HG02870 (cell line): ENCODE measurements at regions not wholly inside any gene's neighbourhood (a gene's known extent, or its start where the extent isn't known, plus 50 kb on each side); places are given as distances from the start of the nearest gene placed in this dataset.
"Not testable (repeated sequence)": the region's sequence is repeated elsewhere in the genome, so short reads cannot be mapped to it uniquely, and the experiment has no call there.

Experiments
- ATAC-seq: cut with Tn5 transposase; IDR thresholded peaks from one replicate; pipeline ENCODE4 v1.9.1; 2021; ENCODE audit warnings: mild to moderate bottlenecking, moderate library complexity; ENCODE audit not compliant: unreplicated experiment

- no peak for ATAC-seq
Observed at GRCh38 chr21:15306271-15306670, 241.5 kb upstream of the NRIP1 start.

DNA sequence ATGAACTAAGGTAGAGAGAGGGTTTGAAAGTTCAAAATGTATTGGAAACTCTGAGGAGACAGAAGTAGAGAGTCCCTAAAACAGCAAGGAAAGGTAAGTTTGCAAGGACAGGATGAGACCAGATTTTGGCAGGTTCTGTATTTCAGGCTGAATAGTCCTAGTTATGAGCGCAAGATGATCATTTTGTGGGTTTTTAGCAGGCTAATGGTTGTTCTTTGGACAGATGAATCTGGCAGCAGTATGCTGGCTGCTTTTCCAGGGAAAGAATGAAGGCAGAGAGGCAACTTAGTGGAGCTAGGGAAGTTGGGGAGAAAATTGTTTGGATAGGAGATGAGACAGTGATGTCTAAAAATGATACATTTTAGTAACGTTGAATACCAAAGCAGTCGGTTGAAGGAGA is 243.5 kb upstream of the NRIP1 start:
- no peak for ATAC-seq

GRCh38 chr21:15309022-15309590 is 244.3 kb upstream of the NRIP1 start:
- ATAC-seq: no peak

DNA sequence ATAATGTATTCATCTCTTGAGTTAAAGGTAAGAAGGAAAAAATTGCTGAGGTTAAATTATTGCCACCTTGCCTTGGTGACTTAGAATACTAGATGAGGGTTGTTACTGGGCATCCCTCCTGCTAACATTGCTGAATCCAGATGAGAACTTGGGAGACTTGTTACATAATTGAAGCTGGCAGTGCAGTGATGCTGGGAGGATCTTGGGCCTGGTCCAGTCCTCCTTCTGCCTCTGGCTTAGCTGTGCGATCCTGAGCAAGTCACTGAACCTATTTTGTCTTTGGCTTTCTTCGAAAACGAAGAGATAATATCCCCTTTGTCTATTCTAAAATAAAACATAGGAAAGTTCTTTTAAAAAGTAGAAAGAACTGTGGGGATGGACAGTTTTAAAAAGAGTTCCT is 244.9 kb upstream of the NRIP1 start:
- no peak for ATAC-seq

GRCh38 chr21:15311510-15311909 is 246.7 kb upstream of the NRIP1 start:
- ATAC-seq: no peak

DNA sequence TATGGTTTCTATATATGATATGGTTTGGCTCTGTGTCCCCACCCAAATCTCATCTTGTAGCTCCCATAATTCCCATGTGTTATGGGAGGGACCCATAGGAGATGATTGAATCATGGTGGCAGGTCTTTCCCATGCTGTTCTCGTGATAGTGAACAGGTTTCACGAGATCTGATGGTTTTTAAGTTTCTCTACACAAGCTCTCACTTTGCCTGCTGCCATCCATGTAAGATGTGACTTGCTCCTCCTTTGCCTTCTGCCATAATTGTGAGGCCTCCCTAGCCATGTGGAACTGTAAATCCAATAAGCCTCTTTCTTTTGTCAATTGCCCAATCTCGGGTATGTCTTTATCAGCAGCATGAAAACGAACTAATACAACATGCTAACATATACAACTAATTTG is 252.2 kb upstream of the NRIP1 start:
- ATAC-seq: not testable (repeated sequence)

- no peak for ATAC-seq
Observed at GRCh38 chr21:15319727-15320126, 254.9 kb upstream of the NRIP1 start.

DNA sequence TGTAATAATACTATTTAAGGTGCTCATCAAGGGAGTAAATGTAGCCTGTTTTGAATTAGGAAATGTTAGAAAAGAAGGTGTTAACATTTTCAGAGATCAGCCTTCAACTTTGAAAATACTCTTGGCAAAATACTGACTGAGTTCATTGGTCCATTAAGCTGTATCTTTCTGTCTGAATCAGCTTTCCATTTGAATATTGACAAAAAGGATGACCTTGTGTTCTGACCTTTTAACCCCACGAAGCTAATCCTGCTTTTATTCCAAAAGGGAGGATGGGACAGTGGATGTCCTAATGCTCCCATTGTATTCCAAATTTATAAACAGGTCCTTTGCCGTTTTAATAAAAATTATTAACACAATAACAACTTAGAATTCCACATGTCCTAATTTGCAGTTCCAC is 259.7 kb upstream of the NRIP1 start:
- ATAC-seq: no peak

DNA sequence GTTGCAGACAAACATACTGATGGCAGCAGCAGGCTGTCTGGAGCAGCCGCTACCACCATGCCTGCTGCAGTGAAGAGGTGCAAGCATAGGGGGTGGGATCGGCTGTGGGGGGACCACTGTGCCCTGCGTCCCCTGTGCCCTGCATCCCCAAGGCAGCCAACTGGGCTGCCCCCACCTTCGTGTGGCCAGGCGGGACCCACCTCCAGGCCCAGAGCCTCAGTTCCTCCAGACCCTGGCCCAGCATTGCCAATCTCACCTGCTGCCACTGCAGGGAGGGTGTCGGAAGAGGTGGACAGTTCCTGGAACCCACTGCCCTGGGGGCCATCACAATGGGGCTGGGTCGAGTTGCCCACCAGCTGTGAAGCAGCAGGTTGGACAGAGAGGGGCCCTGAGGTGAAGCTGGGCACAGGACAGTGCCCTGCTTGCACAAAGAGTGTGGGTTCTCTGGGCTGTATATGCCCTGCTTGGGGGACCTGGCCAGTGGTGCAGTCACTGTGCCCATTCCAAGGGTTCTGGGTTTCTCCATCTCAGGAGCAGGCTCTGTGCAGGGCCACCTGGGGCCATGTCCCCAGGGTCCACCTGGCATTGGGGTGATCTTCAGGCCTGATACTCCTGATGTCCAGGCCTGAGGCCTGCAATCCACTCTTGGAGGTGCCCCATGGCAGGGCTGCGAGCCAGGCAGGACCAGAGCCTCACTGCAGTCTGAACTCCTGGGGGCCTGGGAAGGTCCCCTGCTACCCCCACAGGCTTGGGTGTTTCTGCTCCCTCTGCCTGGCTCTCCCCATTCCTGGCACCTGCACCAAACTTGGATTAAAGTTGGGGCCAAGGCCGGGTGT is 261.4 kb upstream of the NRIP1 start:
- no peak for ATAC-seq

DNA sequence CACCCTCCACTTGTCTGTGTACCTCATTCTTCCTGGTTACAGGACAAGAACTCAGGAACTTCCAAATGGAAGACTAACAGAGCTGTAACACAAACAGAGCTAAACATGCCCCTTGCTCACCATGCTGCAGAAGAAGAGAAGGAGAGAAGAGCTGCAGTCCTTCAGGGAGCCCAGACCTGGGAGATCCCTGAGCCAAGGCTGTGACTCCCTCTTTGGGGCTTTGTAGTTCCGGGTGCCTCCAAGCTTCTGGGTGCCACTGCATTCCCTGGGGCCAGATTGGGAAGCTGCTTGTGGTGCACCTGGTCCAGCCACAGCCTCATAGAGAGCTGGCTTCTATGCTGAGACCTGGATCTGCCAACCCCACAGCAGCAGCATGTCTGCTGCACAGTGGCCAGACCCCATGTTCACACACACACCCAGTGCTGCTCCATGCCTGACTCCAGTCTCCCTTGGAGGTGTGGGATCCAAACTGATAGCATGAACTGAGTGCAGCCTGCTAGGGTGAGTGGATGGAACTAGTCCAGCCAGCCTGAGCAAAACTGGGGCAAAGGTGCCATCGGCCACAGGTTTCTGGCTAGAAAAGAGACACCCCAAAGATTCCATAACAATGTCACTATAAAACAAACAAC is 263.0 kb upstream of the NRIP1 start:
- no peak for ATAC-seq

- ATAC-seq: no peak
Observed at GRCh38 chr21:15329191-15329590, 264.4 kb upstream of the NRIP1 start.

DNA sequence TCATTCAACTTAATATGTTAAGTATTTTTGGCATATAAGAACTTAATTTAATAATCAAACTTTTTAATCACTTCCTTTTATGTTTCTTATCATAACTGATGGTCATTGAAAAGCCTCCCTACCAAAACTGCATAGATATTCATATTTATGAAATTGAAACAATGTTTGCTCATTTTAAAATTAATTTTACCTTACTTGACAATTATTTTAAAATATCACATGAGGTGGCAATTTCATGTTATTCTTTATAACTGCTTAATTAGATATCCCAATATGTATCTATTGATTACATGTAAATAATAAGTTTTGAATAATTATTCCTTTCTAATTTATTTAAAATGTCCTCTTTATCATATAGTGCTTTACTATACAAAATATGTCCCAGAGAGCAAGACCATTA is 266.1 kb upstream of the NRIP1 start:
- ATAC-seq: no peak

GRCh38 chr21:15332572-15332971 is 267.8 kb upstream of the NRIP1 start:
- no peak for ATAC-seq

DNA sequence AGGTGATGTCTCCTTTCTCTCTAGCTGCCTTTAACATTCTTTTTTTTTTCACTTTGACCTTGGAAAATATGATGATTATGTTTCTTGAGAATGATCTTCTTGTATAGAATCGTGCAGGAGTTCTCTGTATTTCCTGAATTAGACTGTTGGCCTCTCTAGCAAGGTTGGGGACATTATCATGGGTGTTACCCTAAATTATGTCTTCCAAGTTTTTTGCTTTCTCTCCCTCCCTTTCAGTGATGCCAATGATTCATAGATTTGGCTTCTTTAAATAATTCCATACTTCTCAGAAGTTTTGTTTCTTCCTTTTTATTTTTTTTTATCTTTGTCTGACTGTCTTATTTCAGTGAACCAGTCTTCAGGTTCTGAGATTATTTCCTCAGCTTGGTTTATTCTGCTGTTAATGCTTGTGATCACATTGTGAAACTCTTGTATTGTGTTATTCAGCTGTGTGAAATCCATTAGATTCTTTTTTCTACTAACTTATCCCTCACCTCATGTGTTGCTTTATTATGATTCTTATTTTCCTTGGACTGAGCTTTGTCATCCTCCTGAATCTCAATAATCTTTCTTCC is 268.4 kb upstream of the NRIP1 start:
- no peak for ATAC-seq

GRCh38 chr21:15333951-15334350 is 269.2 kb upstream of the NRIP1 start:
- ATAC-seq: no peak

DNA sequence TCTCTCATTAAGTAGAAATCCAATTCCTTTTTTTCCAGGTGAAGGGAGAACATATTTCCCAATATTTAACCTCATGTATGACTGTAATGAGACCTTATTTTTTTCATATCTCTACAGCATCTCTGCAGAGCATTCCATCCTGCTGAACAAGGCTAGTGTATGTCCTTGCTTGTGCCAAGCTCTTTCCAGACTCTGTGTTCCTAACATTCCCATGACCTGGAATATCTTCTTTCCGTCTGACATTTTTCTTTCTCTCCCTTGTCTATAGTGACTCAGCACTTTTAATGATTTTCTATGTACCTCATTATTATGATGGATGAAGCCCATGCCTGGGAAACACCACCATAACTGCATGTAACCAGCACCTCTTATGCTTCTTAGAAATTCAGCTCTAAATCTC is 278.3 kb upstream of the NRIP1 start:
- ATAC-seq: no peak

GRCh38 chr21:15352009-15352408 is 287.2 kb upstream of the NRIP1 start:
- ATAC-seq: no peak

DNA sequence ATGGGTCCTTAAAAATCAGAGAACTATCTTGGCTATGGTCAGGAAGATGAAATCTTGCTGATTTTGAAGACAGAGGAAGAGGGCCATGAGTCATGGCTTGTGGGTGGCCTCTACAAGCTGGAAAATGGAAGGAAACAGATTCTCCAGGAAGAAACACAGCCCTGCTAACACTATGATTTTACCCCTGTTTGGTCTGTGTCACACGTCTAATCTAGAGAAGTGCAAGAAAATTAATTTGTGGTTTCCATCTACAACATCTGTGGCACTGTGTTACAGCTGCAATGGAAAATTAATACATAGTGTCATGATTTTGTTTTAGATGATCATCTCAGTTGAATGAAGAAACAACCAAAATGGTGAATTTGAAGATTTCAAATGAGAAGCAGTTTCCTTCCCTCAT is 288.7 kb upstream of the NRIP1 start:
- no peak for ATAC-seq

DNA sequence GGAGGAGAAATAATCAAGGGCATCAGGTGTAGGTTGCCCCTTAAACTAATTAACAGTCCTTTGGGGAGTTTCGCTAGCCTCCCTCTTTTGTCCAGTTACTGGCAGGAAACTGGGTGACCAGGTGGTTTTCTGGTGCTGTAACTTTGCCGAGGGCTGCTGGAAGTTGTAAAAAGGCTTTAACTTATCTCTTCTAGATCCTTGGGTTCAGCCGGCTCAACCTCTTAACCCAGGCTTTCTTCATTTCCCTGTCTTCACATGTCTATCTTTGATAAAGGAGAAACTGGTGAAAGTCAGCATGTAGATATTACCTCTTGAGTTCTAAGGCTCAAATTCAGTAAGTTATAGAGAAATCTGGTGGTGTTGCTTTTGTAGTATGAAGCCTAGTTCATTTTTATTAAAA is 289.7 kb upstream of the NRIP1 start:
- ATAC-seq: no peak

GRCh38 chr21:15355066-15355465 is 290.3 kb upstream of the NRIP1 start:
- ATAC-seq: no peak

GRCh38 chr21:15359251-15359650 is 294.5 kb upstream of the NRIP1 start:
- no peak for ATAC-seq

- no peak for ATAC-seq
Observed at GRCh38 chr21:15362458-15362857, 297.7 kb upstream of the NRIP1 start.
